ENCODE measurements at regions not wholly inside any gene's neighbourhood (a gene's known extent, or its start where the extent isn't known, plus 50 kb on each side); places are given as distances from the start of the nearest gene placed in this dataset.

GRCh38 chr4:84407554-84408407, 91.3 kb downstream of the NKX6-1 start:
- ChIA-PET CTCF (interaction anchor here (2.0 kb wide), 1 partner anchor 11 kb away, joined by 4 read pairs; no protein-coding TSS in a partner anchor), POLR2A (no interaction called here)
- no peak for DNase-seq (ENCODE audit: extremely low spot score)
- TF ChIP-seq CTCF (IDR thresholded peaks at IDR 0.05; ENCODE audit: control extremely low read depth, extremely low read depth, low read depth, missing control alignments): no peak

DNA sequence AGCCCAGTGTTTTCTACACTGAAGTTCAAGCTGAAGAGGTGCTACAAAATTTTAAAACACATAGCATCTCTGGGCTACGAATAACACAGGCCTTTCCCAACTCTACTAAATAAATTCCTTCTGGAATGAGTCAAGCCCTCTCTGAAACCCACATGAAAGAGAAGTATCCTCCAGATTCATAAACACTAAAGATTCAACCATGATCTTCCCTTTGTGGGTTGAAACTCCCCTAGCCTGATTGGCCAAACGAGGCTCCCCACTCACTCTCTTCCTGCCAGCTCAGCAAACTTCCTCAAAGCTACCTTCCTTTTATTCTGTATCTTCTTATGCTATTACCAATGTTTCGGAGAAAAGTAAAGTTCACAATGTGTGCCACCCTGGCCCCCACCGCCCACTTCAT, 95.4 kb downstream of the NKX6-1 start:
- no peak for TF ChIP-seq CTCF (IDR thresholded peaks at IDR 0.05; ENCODE audit: control extremely low read depth, extremely low read depth, low read depth, missing control alignments)
- ChIA-PET POLR2A (no interaction called here), CTCF (no interaction called here)
- DNase-seq (ENCODE audit: extremely low spot score): no peak

DNA sequence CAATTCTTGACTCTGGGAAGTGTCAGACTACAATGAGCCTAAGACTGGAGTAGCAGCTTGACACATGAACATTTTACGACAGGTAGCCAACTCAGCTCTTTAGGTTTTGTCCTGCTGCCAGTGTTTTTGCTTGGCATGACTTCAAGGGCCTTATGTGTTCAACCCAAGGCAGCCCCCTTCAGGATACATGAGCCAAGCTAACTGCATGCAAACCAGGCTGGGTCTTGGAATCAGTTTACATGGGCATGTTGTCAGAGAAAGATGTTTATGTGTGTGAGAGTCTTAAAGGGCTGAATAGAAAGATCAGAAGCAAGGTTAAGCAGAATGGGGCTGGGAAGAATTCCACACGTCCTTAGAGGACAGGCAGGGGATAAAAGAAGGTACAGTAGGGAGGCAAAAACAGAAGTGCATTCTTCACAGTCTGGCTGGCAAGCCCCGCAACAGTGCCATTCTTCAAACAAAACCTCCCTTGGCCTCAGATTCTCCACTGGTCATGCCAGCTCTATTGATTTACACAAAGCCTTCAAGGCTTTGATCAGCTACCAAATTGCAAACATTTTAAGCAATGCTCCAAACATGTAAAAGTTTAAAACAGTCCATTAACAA, 97.3 kb downstream of the NKX6-1 start:
- ChIA-PET POLR2A (no interaction called here), CTCF (no interaction called here)
- no peak for TF ChIP-seq CTCF (IDR thresholded peaks at IDR 0.05; ENCODE audit: control extremely low read depth, extremely low read depth, low read depth, missing control alignments)
- no peak for DNase-seq (ENCODE audit: extremely low spot score)

DNA sequence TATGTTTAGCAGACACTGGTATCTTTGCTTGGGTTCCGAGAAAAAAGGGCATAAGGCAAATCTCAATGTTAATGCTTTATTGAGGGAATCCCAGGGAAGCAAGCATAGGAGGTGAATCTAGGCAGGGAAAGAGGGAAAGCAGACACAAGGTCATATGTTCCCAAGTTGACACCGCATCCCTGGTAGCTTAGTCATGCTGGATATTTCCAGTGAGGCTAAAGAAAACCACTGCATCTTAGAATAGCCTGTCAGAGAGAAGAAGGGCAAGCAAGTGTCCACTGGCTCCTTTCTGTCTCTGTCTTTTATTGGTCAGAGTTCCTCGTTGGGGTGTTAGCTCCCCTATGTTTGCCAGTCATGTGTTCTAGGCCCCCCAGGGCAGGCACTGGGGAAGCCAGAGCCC, 104.7 kb downstream of the NKX6-1 start:
- no peak for DNase-seq (ENCODE audit: extremely low spot score)
- CTCF ChIA-PET: no interaction called here
- POLR2A ChIA-PET: no interaction called here
- no peak for TF ChIP-seq CTCF (IDR thresholded peaks at IDR 0.05; ENCODE audit: control extremely low read depth, extremely low read depth, low read depth, missing control alignments)

DNA sequence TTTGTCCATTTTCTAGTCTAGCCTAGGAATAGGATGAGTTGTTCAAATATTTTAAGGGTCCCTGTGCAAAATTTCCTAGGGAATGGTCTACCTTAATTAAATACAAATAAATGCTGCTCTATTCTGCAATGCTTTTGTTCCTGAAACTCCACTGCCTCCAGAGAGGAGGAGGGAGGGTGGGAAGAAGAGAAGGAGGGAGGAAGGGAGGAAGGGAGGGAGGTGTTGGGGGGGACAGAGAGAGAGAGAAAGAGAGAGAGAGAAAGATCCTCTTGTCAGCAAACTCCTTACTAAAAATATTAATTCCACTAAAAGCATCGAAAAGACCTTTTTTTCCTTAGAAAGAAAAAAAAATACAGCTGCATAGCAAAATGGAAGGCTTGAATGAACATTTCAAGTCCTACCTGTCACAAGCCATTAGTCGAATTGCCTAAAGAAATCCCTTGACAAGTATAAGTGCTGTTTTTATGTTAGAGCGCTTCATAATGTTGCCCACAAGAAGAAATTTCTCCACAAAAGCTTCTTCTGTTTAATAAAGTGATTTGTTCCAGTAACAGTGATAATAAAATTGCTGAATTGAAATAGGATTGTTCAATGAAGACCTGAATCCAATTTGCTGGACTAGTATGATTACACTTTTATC, 106.0 kb downstream of the NKX6-1 start:
- TF ChIP-seq CTCF (IDR thresholded peaks at IDR 0.05; ENCODE audit: control extremely low read depth, extremely low read depth, low read depth, missing control alignments): no peak
- CTCF ChIA-PET: interaction anchor here (1.3 kb wide), 1 partner anchor 24 kb away, joined by 3 read pairs; no protein-coding TSS in a partner anchor
- POLR2A ChIA-PET: no interaction called here
- DNase-seq (ENCODE audit: extremely low spot score): no peak

GRCh38 chr4:84389406-84389805, 109.7 kb downstream of the NKX6-1 start:
- ChIA-PET CTCF (no interaction called here), POLR2A (no interaction called here)
- no peak for TF ChIP-seq CTCF (IDR thresholded peaks at IDR 0.05; ENCODE audit: control extremely low read depth, extremely low read depth, low read depth, missing control alignments)
- no peak for DNase-seq (ENCODE audit: extremely low spot score)
